Neuronal stem cell (in vitro differentiated cells): ENCODE measurements at regions not wholly inside any gene's neighbourhood (a gene's known extent, or its start where the extent isn't known, plus 50 kb on each side); places are given as distances from the start of the nearest gene placed in this dataset.

ENCODE experiments used
- DNase-seq: peaks from one replicate; pipeline ENCODE4 v3.0.0-alpha.2; 2013; ENCODE audit warnings: low spot score
- H2AFZ ChIP-seq: one replicate; pipeline ENCODE4 v1.6.1; 2013; ENCODE audit warnings: mild to moderate bottlenecking, low read length, inconsistent platforms
- H2AK5ac ChIP-seq: 2 replicates; pipeline ENCODE4 v1.6.1; 2013; ENCODE audit warnings: low read depth, mild to moderate bottlenecking, inconsistent platforms, low read length, moderate library complexity, mixed read lengths
- H2BK120ac ChIP-seq: 2 replicates; pipeline ENCODE4 v1.6.1; 2013; ENCODE audit warnings: low read depth, mild to moderate bottlenecking, inconsistent platforms, low read length, moderate library complexity, mixed read lengths
- H2BK12ac ChIP-seq: one replicate; pipeline ENCODE4 v1.6.1; 2013; ENCODE audit warnings: low read length, inconsistent platforms
- H2BK15ac ChIP-seq: 2 replicates; pipeline ENCODE4 v1.6.1; 2013; ENCODE audit warnings: mild to moderate bottlenecking, low read length, inconsistent platforms, mixed read lengths
- H2BK5ac ChIP-seq: one replicate; pipeline ENCODE4 v1.6.1; 2013; ENCODE audit warnings: inconsistent platforms, mild to moderate bottlenecking, low read length, moderate library complexity
- H3K14ac ChIP-seq: one replicate; pipeline ENCODE4 v1.6.1; 2013; ENCODE audit warnings: low read length, inconsistent platforms
- H3K18ac ChIP-seq: 2 replicates; pipeline ENCODE4 v1.6.1; 2013; ENCODE audit warnings: low read length, inconsistent platforms
- H3K23ac ChIP-seq: 2 replicates; pipeline ENCODE4 v1.6.1; 2013; ENCODE audit warnings: low read depth, mild to moderate bottlenecking, mixed read lengths, low read length, inconsistent platforms; ENCODE audit not compliant: poor library complexity
- H3K27ac ChIP-seq: replicated peaks from 3 replicates; pipeline ENCODE4 v1.5.1; 2013; ENCODE audit warnings: low read length, inconsistent platforms
- H3K27me3 ChIP-seq, 3 experiments: 2 replicates each; pipeline ENCODE4 v1.6.1; 2013; ENCODE audit warnings: low read length in 3 of 3, mild to moderate bottlenecking in 2 of 3, inconsistent platforms in 1 of 3, low read depth in 1 of 3, mixed read lengths in 1 of 3, moderate library complexity in 1 of 3; ENCODE audit not compliant: control insufficient read depth in 3 of 3, insufficient read depth in 3 of 3
- H3K36me3 ChIP-seq, 2 donors: replicated peaks in 1 of 2; 2 replicates each; pipeline ENCODE4 v1.6.1; 2013; ENCODE audit warnings: low read length in 2 of 2; ENCODE audit not compliant: control insufficient read depth in 2 of 2, insufficient read depth in 2 of 2
- H3K4ac ChIP-seq: 2 replicates; pipeline ENCODE4 v1.6.1; 2013; ENCODE audit warnings: inconsistent platforms, mild to moderate bottlenecking, low read length, moderate library complexity
- H3K4me1 ChIP-seq, 2 donors: 1 replicate in 1 of 2; 2 replicates in 1 of 2; pipeline ENCODE4 v1.6.1; 2013; ENCODE audit warnings: low read length in 2 of 2, low read depth in 1 of 2; ENCODE audit not compliant: control insufficient read depth in 2 of 2, insufficient read depth in 1 of 2
- H3K4me2 ChIP-seq: one replicate; pipeline ENCODE4 v1.6.1; 2013; ENCODE audit warnings: mild to moderate bottlenecking, low read length, inconsistent platforms; ENCODE audit not compliant: insufficient read depth, poor library complexity, severe bottlenecking
- H3K4me3 ChIP-seq, 2 donors: 2 replicates each; pipeline ENCODE4 v1.5.1; 2013; ENCODE audit warnings: low read length in 2 of 2, mild to moderate bottlenecking in 2 of 2, inconsistent platforms in 1 of 2, moderate library complexity in 1 of 2
- H3K79me1 ChIP-seq: one replicate; pipeline ENCODE4 v1.6.1; 2013; ENCODE audit warnings: low read depth, mild to moderate bottlenecking, inconsistent platforms, low read length, moderate library complexity
- H3K9ac ChIP-seq: one replicate; pipeline ENCODE4 v1.6.1; 2013; ENCODE audit warnings: mild to moderate bottlenecking, low read depth, low read length, inconsistent platforms; ENCODE audit not compliant: poor library complexity
- H3K9me3 ChIP-seq, 2 donors: replicated peaks in 1 of 2; 2 replicates each; pipeline versions ENCODE3 to v1.6.1; 2013; ENCODE audit warnings: low read length in 2 of 2, mild to moderate bottlenecking in 2 of 2, inconsistent platforms in 1 of 2, low read depth in 1 of 2, mixed read lengths in 1 of 2, moderate library complexity in 1 of 2; ENCODE audit not compliant: control insufficient read depth in 2 of 2, insufficient read depth in 1 of 2
- H4K8ac ChIP-seq: one replicate; pipeline ENCODE4 v1.6.1; 2013; ENCODE audit warnings: low read depth, mild to moderate bottlenecking, inconsistent platforms, low read length, moderate library complexity
- H4K91ac ChIP-seq: one replicate; pipeline ENCODE4 v1.6.1; 2013; ENCODE audit warnings: low read length, low read depth, mild to moderate bottlenecking, inconsistent platforms; ENCODE audit not compliant: poor library complexity
- WGBS, 2 donors: extraction: QIAGEN DNeasy Blood & Tissue Kit; methylation state at CpG; one replicate each; pipeline ENCODE4 v1.1.7; 2013; ENCODE audit warnings: missing lambda C conversion rate in 2 of 2, mixed read lengths in 1 of 2; ENCODE audit not compliant: insufficient read length in 2 of 2, insufficient replicate concordance in 1 of 2; ENCODE audit errors: extremely low coverage in 2 of 2; 5-methylcytosine and 5-hydroxymethylcytosine counted together

GRCh38 chr2:3066831-3067230 lies 310.8 kb downstream of the EIPR1 start:
- Histone ChIP-seq H2BK15ac (no peak overlapping the region), H3K4me3 (no peak overlapping the region)

GRCh38 chr2:3065928-3066327 lies 311.7 kb downstream of the EIPR1 start:
- Histone ChIP-seq H3K14ac (no peak overlapping the region), H2BK5ac (no peak overlapping the region), H3K27me3 (peaks cover 0 to 9% (median 0%) of the 10 kb centered on the region in 3 experiments), H2AK5ac (no peak overlapping the region), H2BK12ac (no peak overlapping the region), H2AFZ (no peak overlapping the region), H3K4me3 (no peak overlapping the region), H3K4me2 (no peak overlapping the region), H2BK120ac (no peak overlapping the region), H3K9me3 (peaks cover 0 to 2% of the 10 kb centered on the region in 2 donors), H3K36me3 (no peaks in the 10 kb centered on the region), H2BK15ac (no peak overlapping the region), H3K27ac (no peak overlapping the region), H3K18ac (no peak overlapping the region), H4K8ac (no peak overlapping the region), H3K9ac (no peak overlapping the region), H3K4ac (no peak overlapping the region), H3K23ac (no peak overlapping the region), H3K79me1 (no peaks in the 10 kb centered on the region), H3K4me1 (no peaks in the 10 kb centered on the region), H4K91ac (no peak overlapping the region)
- no CpG with 5 or more reads among the region's 5 CpGs for WGBS, 2 donors
- no peak for DNase-seq

More at GRCh38 chr2:3066831-3067230, 310.8 kb downstream of the EIPR1 start:
- Histone ChIP-seq H2BK120ac (no peak overlapping the region), H3K4me1 (no peaks in the 10 kb centered on the region), H2BK5ac (no peak overlapping the region), H2AK5ac (no peak overlapping the region), H3K36me3 (no peaks in the 10 kb centered on the region), H3K14ac (no peak overlapping the region), H2BK12ac (no peak overlapping the region), H3K9me3 (peaks cover 0 to 2% of the 10 kb centered on the region in 2 donors), H3K4ac (no peak overlapping the region), H3K4me2 (no peak overlapping the region), H3K79me1 (no peaks in the 10 kb centered on the region), H3K9ac (no peak overlapping the region), H4K91ac (no peak overlapping the region), H3K18ac (no peak overlapping the region), H3K23ac (no peak overlapping the region), H3K27me3 (peaks cover 0 to 3% (median 0%) of the 10 kb centered on the region in 3 experiments), H2AFZ (no peak overlapping the region), H3K27ac (no peak overlapping the region), H4K8ac (no peak overlapping the region)
- no peak for DNase-seq
- WGBS, 2 donors: no CpG with 5 or more reads among the region's 7 CpGs

- Histone ChIP-seq H2BK15ac (peak overlapping the region; percentile 16), H2AK5ac (no peak overlapping the region), H3K36me3 (no peaks in the 10 kb centered on the region), H3K9ac (peak overlapping the region; percentile 24), H3K4me2 (no peak overlapping the region), H2BK12ac (no peak overlapping the region), H3K79me1 (no peaks in the 10 kb centered on the region), H3K4me3 (no peak overlapping the region), H3K27me3 (peaks cover 0 to 9% (median 0%) of the 10 kb centered on the region in 3 experiments), H2BK120ac (no peak overlapping the region), H4K8ac (no peak overlapping the region), H2BK5ac (no peak overlapping the region), H3K27ac (no peak overlapping the region), H3K14ac (no peak overlapping the region), H3K4ac (no peak overlapping the region), H4K91ac (no peak overlapping the region), H3K9me3 (peaks cover 0 to 2% of the 10 kb centered on the region in 2 donors), H3K23ac (no peak overlapping the region), H2AFZ (no peak overlapping the region), H3K4me1 (no peaks in the 10 kb centered on the region), H3K18ac (peak overlapping the region; percentile 7)
- no peak for DNase-seq
- WGBS, 2 donors: no CpG with 5 or more reads among the region's 15 CpGs
These were observed 314.9 kb downstream of the EIPR1 start for GRCh38 chr2:3062476-3063260.

- no peak overlapping the region for H3K4me2 ChIP-seq
- no peak overlapping the region for H3K4ac ChIP-seq
- WGBS, 2 donors: no CpG with 5 or more reads among the region's 16 CpGs
- no peak overlapping the region for H4K91ac ChIP-seq
- no peak overlapping the region for H3K9ac ChIP-seq
- no peaks in the 10 kb centered on the region for H3K36me3 ChIP-seq
- peaks cover 0 to 2% of the 10 kb centered on the region in 2 donors for H3K9me3 ChIP-seq
- no peak overlapping the region for H2AK5ac ChIP-seq
- no peak overlapping the region for H2BK120ac ChIP-seq
- no peak overlapping the region for H3K18ac ChIP-seq
- no peak overlapping the region for H4K8ac ChIP-seq
- H3K4me3 ChIP-seq: no peak overlapping the region
- no peak overlapping the region for H3K27ac ChIP-seq
- H3K23ac ChIP-seq: no peak overlapping the region
- H3K79me1 ChIP-seq: no peaks in the 10 kb centered on the region
- H3K14ac ChIP-seq: no peak overlapping the region
- peaks cover 0 to 6% (median 0%) of the 10 kb centered on the region in 3 experiments for H3K27me3 ChIP-seq
- no peak overlapping the region for H2BK5ac ChIP-seq
- H2BK15ac ChIP-seq: no peak overlapping the region
- no peaks in the 10 kb centered on the region for H3K4me1 ChIP-seq
- no peak overlapping the region for H2BK12ac ChIP-seq
- no peak for DNase-seq
- peak overlapping the region; percentile 21 for H2AFZ ChIP-seq
These were observed 317.6 kb downstream of the EIPR1 start for GRCh38 chr2:3060049-3060448.
